ENCODE measurements at regions not wholly inside any gene's neighbourhood (a gene's known extent, or its start where the extent isn't known, plus 50 kb on each side); places are given as distances from the start of the nearest gene placed in this dataset.

DNA sequence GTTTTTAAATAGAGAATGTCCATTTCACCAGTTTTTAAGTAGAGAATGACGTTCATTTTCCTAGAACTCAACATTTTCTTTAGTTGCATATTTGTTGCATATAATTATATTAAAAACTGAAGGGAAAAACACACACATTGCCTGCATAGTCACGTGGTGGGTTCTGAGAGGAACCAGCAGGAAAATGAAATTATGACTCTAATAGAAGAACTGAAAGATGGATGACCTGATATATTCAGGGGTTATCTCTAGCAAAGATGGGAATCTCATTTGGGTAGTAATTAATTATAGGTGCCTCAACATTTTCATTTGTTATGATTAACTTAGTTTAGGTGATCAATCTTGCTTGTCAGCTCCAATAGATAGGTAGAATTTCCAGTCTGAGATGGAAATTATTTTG is 288.3 kb downstream of the TRIB2 start:
- Histone ChIP-seq H3K27ac (ENCODE audit: low read depth) (no peak overlapping the region), H3K27me3 (ENCODE audit: insufficient read depth) (no peaks in the 10 kb centered on the region), H3K36me3 (ENCODE audit: insufficient read depth) (no peaks in the 10 kb centered on the region), H3F3A (replicated peaks; ENCODE audit: low read depth) (no peaks in the 10 kb centered on the region), H3K9me2 (ENCODE audit: insufficient read depth) (no peaks in the 10 kb centered on the region), H3K4me3 (no peak overlapping the region), H2AFZ (no peak overlapping the region), H3K4me1 (ENCODE audit: insufficient read depth) (no peaks in the 10 kb centered on the region), H3K79me2 (replicated peaks; ENCODE audit: insufficient read depth) (no peaks in the 10 kb centered on the region), H3K4me2 (no peak overlapping the region), H4K20me1 (replicated peaks; ENCODE audit: insufficient read depth) (no peaks in the 10 kb centered on the region; the same call in 1 of the 2 replicates)
- ATAC-seq (no peak), DNase-seq (ENCODE audit: low spot score) (no peak)
- Mint-ChIP-seq H3K27me3 (ENCODE audit: insufficient read depth, low read depth, poor library complexity) (peaks cover 2% of the 10 kb centered on the region), H3K27ac (no peak overlapping the region), H3K36me3 (ENCODE audit: low read depth) (no peaks in the 10 kb centered on the region), H3K4me3 (no peak overlapping the region), H3K4me1 (peaks cover 23% of the 10 kb centered on the region; the same call in 2 of the 3 replicates), H3K9me3 (no peaks in the 10 kb centered on the region)
- TF ChIP-seq STAT1 (IDR thresholded peaks at IDR 0.05; ENCODE audit: unreplicated experiment) (no peak), EZH2phosphoT487 (IDR thresholded peaks at IDR 0.05; ENCODE audit: unreplicated experiment) (no peak), POLR2AphosphoS5 (IDR thresholded peaks at IDR 0.05; ENCODE audit: low read depth) (no peak)
- TF ChIP-seq, protein P1, sequence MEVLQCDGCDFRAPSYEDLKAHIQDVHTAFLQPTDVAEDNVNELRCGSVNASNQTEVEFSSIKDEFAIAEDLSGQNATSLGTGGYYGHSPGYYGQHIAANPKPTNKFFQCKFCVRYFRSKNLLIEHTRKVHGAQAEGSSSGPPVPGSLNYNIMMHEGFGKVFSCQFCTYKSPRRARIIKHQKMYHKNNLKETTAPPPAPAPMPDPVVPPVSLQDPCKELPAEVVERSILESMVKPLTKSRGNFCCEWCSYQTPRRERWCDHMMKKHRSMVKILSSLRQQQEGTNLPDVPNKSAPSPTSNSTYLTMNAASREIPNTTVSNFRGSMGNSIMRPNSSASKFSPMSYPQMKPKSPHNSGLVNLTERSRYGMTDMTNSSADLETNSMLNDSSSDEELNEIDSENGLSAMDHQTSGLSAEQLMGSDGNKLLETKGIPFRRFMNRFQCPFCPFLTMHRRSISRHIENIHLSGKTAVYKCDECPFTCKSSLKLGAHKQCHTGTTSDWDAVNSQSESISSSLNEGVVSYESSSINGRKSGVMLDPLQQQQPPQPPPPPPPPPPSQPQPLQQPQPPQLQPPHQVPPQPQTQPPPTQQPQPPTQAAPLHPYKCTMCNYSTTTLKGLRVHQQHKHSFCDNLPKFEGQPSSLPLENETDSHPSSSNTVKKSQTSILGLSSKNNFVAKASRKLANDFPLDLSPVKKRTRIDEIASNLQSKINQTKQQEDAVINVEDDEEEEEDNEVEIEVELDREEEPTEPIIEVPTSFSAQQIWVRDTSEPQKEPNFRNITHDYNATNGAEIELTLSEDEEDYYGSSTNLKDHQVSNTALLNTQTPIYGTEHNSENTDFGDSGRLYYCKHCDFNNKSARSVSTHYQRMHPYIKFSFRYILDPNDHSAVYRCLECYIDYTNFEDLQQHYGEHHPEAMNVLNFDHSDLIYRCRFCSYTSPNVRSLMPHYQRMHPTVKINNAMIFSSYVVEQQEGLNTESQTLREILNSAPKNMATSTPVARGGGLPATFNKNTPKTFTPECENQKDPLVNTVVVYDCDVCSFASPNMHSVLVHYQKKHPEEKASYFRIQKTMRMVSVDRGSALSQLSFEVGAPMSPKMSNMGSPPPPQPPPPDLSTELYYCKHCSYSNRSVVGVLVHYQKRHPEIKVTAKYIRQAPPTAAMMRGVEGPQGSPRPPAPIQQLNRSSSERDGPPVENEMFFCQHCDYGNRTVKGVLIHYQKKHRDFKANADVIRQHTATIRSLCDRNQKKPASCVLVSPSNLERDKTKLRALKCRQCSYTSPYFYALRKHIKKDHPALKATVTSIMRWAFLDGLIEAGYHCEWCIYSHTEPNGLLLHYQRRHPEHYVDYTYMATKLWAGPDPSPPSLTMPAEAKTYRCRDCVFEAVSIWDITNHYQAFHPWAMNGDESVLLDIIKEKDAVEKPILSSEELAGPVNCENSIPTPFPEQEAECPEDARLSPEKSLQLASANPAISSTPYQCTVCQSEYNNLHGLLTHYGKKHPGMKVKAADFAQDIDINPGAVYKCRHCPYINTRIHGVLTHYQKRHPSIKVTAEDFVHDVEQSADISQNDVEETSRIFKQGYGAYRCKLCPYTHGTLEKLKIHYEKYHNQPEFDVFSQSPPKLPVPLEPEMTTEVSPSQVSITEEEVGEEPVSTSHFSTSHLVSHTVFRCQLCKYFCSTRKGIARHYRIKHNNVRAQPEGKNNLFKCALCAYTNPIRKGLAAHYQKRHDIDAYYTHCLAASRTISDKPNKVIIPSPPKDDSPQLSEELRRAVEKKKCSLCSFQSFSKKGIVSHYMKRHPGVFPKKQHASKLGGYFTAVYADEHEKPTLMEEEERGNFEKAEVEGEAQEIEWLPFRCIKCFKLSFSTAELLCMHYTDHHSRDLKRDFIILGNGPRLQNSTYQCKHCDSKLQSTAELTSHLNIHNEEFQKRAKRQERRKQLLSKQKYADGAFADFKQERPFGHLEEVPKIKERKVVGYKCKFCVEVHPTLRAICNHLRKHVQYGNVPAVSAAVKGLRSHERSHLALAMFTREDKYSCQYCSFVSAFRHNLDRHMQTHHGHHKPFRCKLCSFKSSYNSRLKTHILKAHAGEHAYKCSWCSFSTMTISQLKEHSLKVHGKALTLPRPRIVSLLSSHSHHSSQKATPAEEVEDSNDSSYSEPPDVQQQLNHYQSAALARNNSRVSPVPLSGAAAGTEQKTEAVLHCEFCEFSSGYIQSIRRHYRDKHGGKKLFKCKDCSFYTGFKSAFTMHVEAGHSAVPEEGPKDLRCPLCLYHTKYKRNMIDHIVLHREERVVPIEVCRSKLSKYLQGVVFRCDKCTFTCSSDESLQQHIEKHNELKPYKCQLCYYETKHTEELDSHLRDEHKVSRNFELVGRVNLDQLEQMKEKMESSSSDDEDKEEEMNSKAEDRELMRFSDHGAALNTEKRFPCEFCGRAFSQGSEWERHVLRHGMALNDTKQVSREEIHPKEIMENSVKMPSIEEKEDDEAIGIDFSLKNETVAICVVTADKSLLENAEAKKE (CRISPR knock-in tag; IDR thresholded peaks at IDR 0.05), result no peak

DNA sequence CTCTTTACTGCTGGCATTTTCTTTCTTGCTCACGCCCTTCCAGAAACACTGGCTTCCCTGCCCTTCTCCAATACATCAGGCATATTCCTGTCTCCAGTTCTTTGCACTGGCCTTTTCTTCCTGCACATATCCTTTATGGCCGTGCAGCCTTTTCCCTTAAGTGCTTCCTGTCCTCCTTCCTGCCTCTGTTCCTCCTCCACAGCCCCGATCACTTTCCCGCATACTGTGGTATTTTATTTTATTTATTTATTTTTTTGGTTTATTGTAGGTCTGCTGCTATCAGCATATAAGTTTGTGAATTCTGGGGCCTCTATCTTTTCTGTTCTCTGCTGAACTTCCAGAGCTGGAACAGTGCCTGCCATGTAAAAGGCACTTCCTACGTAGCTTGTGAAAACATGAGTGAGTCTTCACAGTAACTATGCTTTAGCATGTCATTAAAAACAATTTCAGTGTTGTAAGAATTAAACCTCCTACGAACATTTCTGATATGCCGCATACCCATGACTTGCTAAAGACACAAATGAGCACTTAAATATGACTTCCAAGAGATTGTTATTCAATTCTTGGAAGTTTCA is 289.1 kb downstream of the TRIB2 start:
- Histone ChIP-seq H4K20me1 (replicated peaks; ENCODE audit: insufficient read depth) (no peaks in the 10 kb centered on the region), H2AFZ (no peak overlapping the region), H3K36me3 (ENCODE audit: insufficient read depth) (no peaks in the 10 kb centered on the region), H3F3A (replicated peaks; ENCODE audit: low read depth) (no peaks in the 10 kb centered on the region), H3K79me2 (replicated peaks; ENCODE audit: insufficient read depth) (no peaks in the 10 kb centered on the region), H3K27me3 (ENCODE audit: insufficient read depth) (no peaks in the 10 kb centered on the region), H3K4me1 (ENCODE audit: insufficient read depth) (no peaks in the 10 kb centered on the region), H3K9me2 (ENCODE audit: insufficient read depth) (no peaks in the 10 kb centered on the region), H3K27ac (ENCODE audit: low read depth) (no peak overlapping the region), H3K4me3 (no peak overlapping the region), H3K4me2 (no peak overlapping the region)
- Mint-ChIP-seq H3K36me3 (ENCODE audit: low read depth) (no peaks in the 10 kb centered on the region), H3K4me3 (no peak overlapping the region), H3K4me1 (peaks cover 16% of the 10 kb centered on the region; the same call in 2 of the 3 replicates), H3K27me3 (ENCODE audit: insufficient read depth, low read depth, poor library complexity) (peaks cover 2% of the 10 kb centered on the region), H3K9me3 (no peaks in the 10 kb centered on the region), H3K27ac (no peak overlapping the region)
- DNase-seq (ENCODE audit: low spot score), result no peak
- ATAC-seq, result no peak
- TF ChIP-seq EZH2phosphoT487 (IDR thresholded peaks at IDR 0.05; ENCODE audit: unreplicated experiment) (no peak), JUNB (IDR thresholded peaks at IDR 0.05; ENCODE audit: unreplicated experiment) (no peak), POLR2AphosphoS5 (IDR thresholded peaks at IDR 0.05; ENCODE audit: low read depth) (no peak), CREB1 (CRISPR knock-in tag; IDR thresholded peaks at IDR 0.05; ENCODE audit: low read depth) (no peak), NANOG (IDR thresholded peaks at IDR 0.05; ENCODE audit: borderline replicate concordance) (no peak), ZNF331 (CRISPR knock-in tag; IDR thresholded peaks at IDR 0.05; ENCODE audit: low read depth) (no peak), EZH2 (IDR thresholded peaks at IDR 0.05; ENCODE audit: low read depth, unreplicated experiment) (no peak), STAT1 (IDR thresholded peaks at IDR 0.05; ENCODE audit: unreplicated experiment) (no peak)
- TF ChIP-seq, protein P2, sequence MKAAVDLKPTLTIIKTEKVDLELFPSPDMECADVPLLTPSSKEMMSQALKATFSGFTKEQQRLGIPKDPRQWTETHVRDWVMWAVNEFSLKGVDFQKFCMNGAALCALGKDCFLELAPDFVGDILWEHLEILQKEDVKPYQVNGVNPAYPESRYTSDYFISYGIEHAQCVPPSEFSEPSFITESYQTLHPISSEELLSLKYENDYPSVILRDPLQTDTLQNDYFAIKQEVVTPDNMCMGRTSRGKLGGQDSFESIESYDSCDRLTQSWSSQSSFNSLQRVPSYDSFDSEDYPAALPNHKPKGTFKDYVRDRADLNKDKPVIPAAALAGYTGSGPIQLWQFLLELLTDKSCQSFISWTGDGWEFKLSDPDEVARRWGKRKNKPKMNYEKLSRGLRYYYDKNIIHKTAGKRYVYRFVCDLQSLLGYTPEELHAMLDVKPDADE (IDR thresholded peaks at IDR 0.05), result no peak
- TF ChIP-seq, protein P3, sequence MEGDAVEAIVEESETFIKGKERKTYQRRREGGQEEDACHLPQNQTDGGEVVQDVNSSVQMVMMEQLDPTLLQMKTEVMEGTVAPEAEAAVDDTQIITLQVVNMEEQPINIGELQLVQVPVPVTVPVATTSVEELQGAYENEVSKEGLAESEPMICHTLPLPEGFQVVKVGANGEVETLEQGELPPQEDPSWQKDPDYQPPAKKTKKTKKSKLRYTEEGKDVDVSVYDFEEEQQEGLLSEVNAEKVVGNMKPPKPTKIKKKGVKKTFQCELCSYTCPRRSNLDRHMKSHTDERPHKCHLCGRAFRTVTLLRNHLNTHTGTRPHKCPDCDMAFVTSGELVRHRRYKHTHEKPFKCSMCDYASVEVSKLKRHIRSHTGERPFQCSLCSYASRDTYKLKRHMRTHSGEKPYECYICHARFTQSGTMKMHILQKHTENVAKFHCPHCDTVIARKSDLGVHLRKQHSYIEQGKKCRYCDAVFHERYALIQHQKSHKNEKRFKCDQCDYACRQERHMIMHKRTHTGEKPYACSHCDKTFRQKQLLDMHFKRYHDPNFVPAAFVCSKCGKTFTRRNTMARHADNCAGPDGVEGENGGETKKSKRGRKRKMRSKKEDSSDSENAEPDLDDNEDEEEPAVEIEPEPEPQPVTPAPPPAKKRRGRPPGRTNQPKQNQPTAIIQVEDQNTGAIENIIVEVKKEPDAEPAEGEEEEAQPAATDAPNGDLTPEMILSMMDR (conservative IDR thresholded peaks at IDR 0.05; ENCODE audit: low read depth in 2 of 2), result no peak
